Naive thymus-derived CD4-positive, alpha-beta T cell (primary cell): ENCODE measurements at regions not wholly inside any gene's neighbourhood (a gene's known extent, or its start where the extent isn't known, plus 50 kb on each side); places are given as distances from the start of the nearest gene placed in this dataset.

Experiments
- ATAC-seq: fragments of 150-1000 bp; cut with Tn5 transposase; 2 replicates; pipeline ENCODE4 v1.10.0; 2021; ENCODE audit warnings: mild to moderate bottlenecking, moderate library complexity
- CTCF ChIA-PET: fragments of 350-600 bp; sonication (Branson Sonifier 250); formaldehyde crosslinking; loops from one replicate; lab custom pipeline; 2021; ENCODE audit warnings: antibody characterized with exemption; lab: Charles Lee
- POLR2A ChIA-PET: fragments of 350-600 bp; sonication (Branson Sonifier 250); formaldehyde crosslinking; loops from one replicate; lab custom pipeline; 2021; ENCODE audit warnings: antibody characterized with exemption, inconsistent platforms; lab: Charles Lee
- DNase-seq, 9 donors: peaks; one replicate each; pipeline versions ENCODE4 v3.0.0 to v3.0.0-alpha.2; 2020 to 2022; ENCODE audit warnings: mixed read lengths in 1 of 9
- H3K27ac ChIP-seq: one replicate; pipeline ENCODE4 v1.7.0; 2013; ENCODE audit warnings: mild to moderate bottlenecking, low read depth, low read length, moderate library complexity
- H3K27me3 ChIP-seq, 2 donors: one replicate each; pipeline ENCODE4 v1.7.0; 2013; ENCODE audit warnings: low read length in 2 of 2, mild to moderate bottlenecking in 2 of 2, moderate library complexity in 2 of 2; ENCODE audit not compliant: control insufficient read depth in 2 of 2, insufficient read depth in 2 of 2
- H3K36me3 ChIP-seq, 3 experiments: 1 replicate in 2 of 3; 2 replicates in 1 of 3; pipeline ENCODE4 v1.7.0; 2013; ENCODE audit warnings: low read length in 3 of 3, mild to moderate bottlenecking in 3 of 3, moderate library complexity in 1 of 3; ENCODE audit not compliant: insufficient read depth in 3 of 3, control insufficient read depth in 2 of 3
- H3K4me1 ChIP-seq, 2 donors: one replicate each; pipeline ENCODE4 v1.7.0; 2013; ENCODE audit warnings: low read length in 2 of 2, mild to moderate bottlenecking in 2 of 2, moderate library complexity in 1 of 2; ENCODE audit not compliant: control insufficient read depth in 2 of 2, insufficient read depth in 2 of 2
- H3K4me3 ChIP-seq: 2 replicates; pipeline ENCODE4 v1.7.0; 2013; ENCODE audit warnings: mild to moderate bottlenecking, low read length
- H3K9me3 ChIP-seq, 3 experiments: 1 replicate in 2 of 3; 2 replicates in 1 of 3; pipeline ENCODE4 v1.7.0; 2013; ENCODE audit warnings: low read length in 3 of 3; ENCODE audit not compliant: control insufficient read depth in 2 of 3
- H3K27ac Mint-ChIP-seq, 9 donors: one replicate each; pipeline ENCODE4 v1.8.0; 2020 to 2022; ENCODE audit warnings: mixed read lengths in 9 of 9, mild to moderate bottlenecking in 8 of 9, moderate library complexity in 5 of 9, inconsistent platforms in 2 of 9
- H3K27me3 Mint-ChIP-seq, 5 donors: one replicate each; pipeline ENCODE4 v1.8.0; 2021 to 2022; ENCODE audit warnings: mixed read lengths in 5 of 5, mild to moderate bottlenecking in 1 of 5
- H3K36me3 Mint-ChIP-seq, 5 donors: one replicate each; pipeline ENCODE4 v1.8.0; 2020 to 2022; ENCODE audit warnings: mixed read lengths in 5 of 5, mild to moderate bottlenecking in 3 of 5, inconsistent platforms in 1 of 5
- H3K4me1 Mint-ChIP-seq, 7 donors: one replicate each; pipeline ENCODE4 v1.8.0; 2020 to 2022; ENCODE audit warnings: mixed read lengths in 7 of 7, mild to moderate bottlenecking in 3 of 7, inconsistent platforms in 1 of 7
- H3K4me3 Mint-ChIP-seq, 10 donors: one replicate each; pipeline ENCODE4 v1.8.0; 2020 to 2022; ENCODE audit warnings: mild to moderate bottlenecking in 10 of 10, mixed read lengths in 10 of 10, moderate library complexity in 6 of 10, inconsistent platforms in 2 of 10
- H3K9me3 Mint-ChIP-seq, 11 donors: one replicate each; pipeline ENCODE4 v1.8.0; 2020 to 2022; ENCODE audit warnings: mixed read lengths in 11 of 11, mild to moderate bottlenecking in 4 of 11, inconsistent platforms in 1 of 11, moderate library complexity in 1 of 11
- intact Hi-C, 2 donors: fragments of 100-400 bp; cut with micrococcal nuclease; formaldehyde crosslinking; loops; one replicate each; pipeline ENCODE4 v1.15.1; 2023

GRCh38 chr5:17910318-17910717 lies 276.1 kb downstream of the TAF11L14 start:
- ATAC-seq, result peak; percentile 36

GRCh38 chr5:17912794-17913193 lies 278.5 kb downstream of the TAF11L14 start:
- Histone ChIP-seq H3K4me1 (no peaks in the 10 kb centered on the region), H3K27ac (no peak overlapping the region), H3K9me3 (no peaks in the 10 kb centered on the region), H3K27me3 (no peaks in the 10 kb centered on the region), H3K4me3 (no peak overlapping the region), H3K36me3 (no peaks in the 10 kb centered on the region)
- peaks cover 0 to 17% (median 3%) of the 10 kb centered on the region in 11 donors for H3K9me3 Mint-ChIP-seq
- DNase-seq, result no peak
- no peak overlapping the region for H3K27ac Mint-ChIP-seq
- CTCF ChIA-PET, result no interaction called here
- no peaks in the 10 kb centered on the region for H3K27me3 Mint-ChIP-seq
- no peaks in the 10 kb centered on the region for H3K36me3 Mint-ChIP-seq
- POLR2A ChIA-PET, result no interaction called here
- intact Hi-C loops, result no loop called here
- H3K4me3 Mint-ChIP-seq, result no peak overlapping the region
- no peaks in the 10 kb centered on the region for H3K4me1 Mint-ChIP-seq
- no peak for ATAC-seq

More at GRCh38 chr5:17910318-17910717, 276.1 kb downstream of the TAF11L14 start:
- Histone ChIP-seq H3K9me3 (peaks cover 0 to 3% (median 0%) of the 10 kb centered on the region in 3 experiments), H3K27me3 (no peaks in the 10 kb centered on the region), H3K4me3 (no peak overlapping the region), H3K36me3 (no peaks in the 10 kb centered on the region), H3K27ac (no peak overlapping the region), H3K4me1 (no peaks in the 10 kb centered on the region)
- Mint-ChIP-seq H3K36me3 (no peaks in the 10 kb centered on the region), H3K9me3 (peaks cover 0 to 17% (median 6%) of the 10 kb centered on the region in 11 donors), H3K27me3 (no peaks in the 10 kb centered on the region), H3K4me3 (no peak overlapping the region), H3K4me1 (no peaks in the 10 kb centered on the region), H3K27ac (no peak overlapping the region)
- ChIA-PET CTCF (no interaction called here), POLR2A (no interaction called here)
- intact Hi-C loops, result no loop called here
- no peak for DNase-seq

- intact Hi-C loops, result no loop called here
- CTCF ChIA-PET, result no interaction called here
- Histone ChIP-seq H3K4me1 (no peaks in the 10 kb centered on the region), H3K27me3 (no peaks in the 10 kb centered on the region), H3K27ac (no peak overlapping the region), H3K9me3 (no peaks in the 10 kb centered on the region), H3K4me3 (no peak overlapping the region), H3K36me3 (no peaks in the 10 kb centered on the region)
- Mint-ChIP-seq H3K4me3 (no peak overlapping the region), H3K27me3 (no peaks in the 10 kb centered on the region), H3K36me3 (peaks cover 0 to under 1% (median 0%) of the 10 kb centered on the region in 5 donors), H3K9me3 (peaks cover 0 to 19% (median 6%) of the 10 kb centered on the region in 11 donors), H3K4me1 (no peaks in the 10 kb centered on the region), H3K27ac (no peak overlapping the region)
- POLR2A ChIA-PET, result no interaction called here
- no peak for DNase-seq
- no peak for ATAC-seq
Measured at GRCh38 chr5:17916446-17916845, 282.2 kb downstream of the TAF11L14 start.

- no peaks in the 10 kb centered on the region for H3K4me1 ChIP-seq
- no peak overlapping the region for H3K4me3 ChIP-seq
- Mint-ChIP-seq H3K36me3 (peaks cover 0 to 4% (median 0%) of the 10 kb centered on the region in 5 donors), H3K9me3 (peaks cover 2 to 18% (median 8%) of the 10 kb centered on the region in 11 donors), H3K27me3 (no peaks in the 10 kb centered on the region), H3K4me3 (no peak overlapping the region), H3K27ac (no peak overlapping the region), H3K4me1 (no peaks in the 10 kb centered on the region)
- POLR2A ChIA-PET, result no interaction called here
- CTCF ChIA-PET, result no interaction called here
- ATAC-seq (no peak), DNase-seq (no peak)
- H3K36me3 ChIP-seq, result no peaks in the 10 kb centered on the region
- H3K9me3 ChIP-seq, result no peaks in the 10 kb centered on the region
- intact Hi-C loops, result no loop called here
- no peak overlapping the region for H3K27ac ChIP-seq
- no peaks in the 10 kb centered on the region for H3K27me3 ChIP-seq
Measured at GRCh38 chr5:17917465-17917864, 283.2 kb downstream of the TAF11L14 start.

GRCh38 chr5:17918373-17919104 lies 284.3 kb downstream of the TAF11L14 start:
- no peak for DNase-seq
- Histone ChIP-seq H3K9me3 (no peaks in the 10 kb centered on the region), H3K27me3 (no peaks in the 10 kb centered on the region), H3K4me3 (no peak overlapping the region), H3K4me1 (no peaks in the 10 kb centered on the region), H3K36me3 (no peaks in the 10 kb centered on the region), H3K27ac (no peak overlapping the region)
- Mint-ChIP-seq H3K4me3 (no peak overlapping the region), H3K36me3 (peaks cover 0 to 4% (median 0%) of the 10 kb centered on the region in 5 donors), H3K27me3 (no peaks in the 10 kb centered on the region), H3K27ac (no peak overlapping the region), H3K4me1 (no peaks in the 10 kb centered on the region), H3K9me3 (peaks cover 0 to 14% (median 7%) of the 10 kb centered on the region in 11 donors)
- CTCF ChIA-PET, result no interaction called here
- ATAC-seq, result no peak
- POLR2A ChIA-PET, result no interaction called here
- intact Hi-C loops, result no loop called here

GRCh38 chr5:17925276-17925675 lies 291.0 kb downstream of the TAF11L14 start:
- no peak overlapping the region for H3K27ac Mint-ChIP-seq
- Histone ChIP-seq H3K4me3 (no peak overlapping the region), H3K9me3 (no peaks in the 10 kb centered on the region), H3K36me3 (no peaks in the 10 kb centered on the region), H3K4me1 (no peaks in the 10 kb centered on the region), H3K27me3 (no peaks in the 10 kb centered on the region), H3K27ac (no peak overlapping the region)
- CTCF ChIA-PET, result no interaction called here
- no peaks in the 10 kb centered on the region for H3K27me3 Mint-ChIP-seq
- intact Hi-C loops, result no loop called here
- no peak for ATAC-seq
- peaks cover 0 to 20% (median 6%) of the 10 kb centered on the region in 11 donors for H3K9me3 Mint-ChIP-seq
- H3K36me3 Mint-ChIP-seq, result peaks cover 0 to 4% (median 0%) of the 10 kb centered on the region in 5 donors
- no peak overlapping the region for H3K4me3 Mint-ChIP-seq
- no peaks in the 10 kb centered on the region for H3K4me1 Mint-ChIP-seq
- POLR2A ChIA-PET, result no interaction called here
- DNase-seq, result no peak

GRCh38 chr5:17928581-17928981 lies 294.3 kb downstream of the TAF11L14 start:
- H3K36me3 ChIP-seq, result no peaks in the 10 kb centered on the region
- Mint-ChIP-seq H3K4me1 (no peaks in the 10 kb centered on the region), H3K9me3 (peaks cover 1 to 31% (median 17%) of the 10 kb centered on the region in 11 donors), H3K4me3 (no peak overlapping the region), H3K27ac (no peak overlapping the region), H3K36me3 (no peaks in the 10 kb centered on the region), H3K27me3 (no peaks in the 10 kb centered on the region)
- peaks cover 0 to 17% (median 0%) of the 10 kb centered on the region in 3 experiments for H3K9me3 ChIP-seq
- DNase-seq (no peak), ATAC-seq (peak; percentile 38)
- no peak overlapping the region for H3K4me3 ChIP-seq
- no peak overlapping the region for H3K27ac ChIP-seq
- H3K27me3 ChIP-seq, result no peaks in the 10 kb centered on the region
- POLR2A ChIA-PET, result no interaction called here
- H3K4me1 ChIP-seq, result no peaks in the 10 kb centered on the region
- CTCF ChIA-PET, result no interaction called here
- intact Hi-C loops, result no loop called here
